Gastrocnemius medialis (tissue), 4 donors: ENCODE measurements at regions not wholly inside any gene's neighbourhood (a gene's known extent, or its start where the extent isn't known, plus 50 kb on each side); places are given as distances from the start of the nearest gene placed in this dataset.

Experiments
- ATAC-seq, 2 donors: fragments of 150-250 bp; one replicate each; pipeline ENCODE4 v1.9.1; 2016
- DNase-seq, 2 donors: peaks; one replicate each; pipeline ENCODE4 v3.0.0-alpha.2; 2019
- H3K27ac ChIP-seq, 4 donors: fragments of 200-600 bp; sonication (generic); 1 replicate in 1 of 4; 2 replicates in 3 of 4; pipeline ENCODE4 v1.5.1; 2016 to 2018; ENCODE audit warnings: mild to moderate bottlenecking in 2 of 4, moderate library complexity in 1 of 4
- H3K27me3 ChIP-seq, 3 donors: fragments of 200-600 bp; sonication (generic) in 2 of 3; 1 replicate in 1 of 3; 2 replicates in 2 of 3; pipeline versions ENCODE4 v1.5.1 to v1.6.0; 2016 to 2019; ENCODE audit warnings: mild to moderate bottlenecking in 1 of 3, moderate library complexity in 1 of 3
- H3K36me3 ChIP-seq, 2 donors: fragments of 200-600 bp; sonication (generic) in 1 of 2; one replicate each; pipeline ENCODE4 v1.5.1; 2017 to 2018
- H3K4me1 ChIP-seq, 2 donors: fragments of 200-600 bp; sonication (generic) in 1 of 2; one replicate each; pipeline ENCODE4 v1.5.1; 2016 to 2017; ENCODE audit warnings: mild to moderate bottlenecking in 2 of 2
- H3K4me3 ChIP-seq, 4 donors: fragments of 200-600 bp; sonication (generic) in 3 of 4; 1 replicate in 1 of 4; 2 replicates in 3 of 4; pipeline ENCODE4 v1.5.1; 2016 to 2019; ENCODE audit warnings: mild to moderate bottlenecking in 2 of 4
- H3K9me3 ChIP-seq, 3 donors: fragments of 200-600 bp; sonication (generic) in 2 of 3; 1 replicate in 1 of 3; 2 replicates in 2 of 3; pipeline ENCODE4 v1.5.1; 2016 to 2019
- POLR2A ChIP-seq, 2 donors: fragments of 450-650 bp; IDR thresholded peaks; one replicate each; pipeline ENCODE4 v1.6.1; 2017; ENCODE audit warnings: antibody characterized with exemption in 2 of 2, mild to moderate bottlenecking in 2 of 2, moderate library complexity in 2 of 2
- in situ Hi-C, 4 donors: fragments of 200-750 bp; cut with MboI; loops; one replicate each; pipeline versions ENCODE4 v1.15.0 to v1.8.0; 2017; ENCODE audit warnings: low sequenced_read_pairs in 4 of 4
- intact Hi-C: fragments of 100-400 bp; cut with DNase I; formaldehyde crosslinking; loops from one replicate; pipeline ENCODE4 v1.15.1; 2023; ENCODE audit warnings: low total_unique reads
- TF ChIP-seq, protein P1 (sequence below), 5 experiments: fragments of 450-650 bp in 3 of 5; fragments of 200-600 bp in 2 of 5; sonication (generic) in 2 of 5; IDR thresholded peaks in 4 of 5; conservative IDR thresholded peaks in 1 of 5; 1 replicate in 4 of 5; 2 replicates in 1 of 5; pipeline ENCODE4 v1.5.1; 2016 to 2019; ENCODE audit warnings: antibody characterized with exemption in 5 of 5, mild to moderate bottlenecking in 3 of 5, moderate library complexity in 3 of 5

DNA sequence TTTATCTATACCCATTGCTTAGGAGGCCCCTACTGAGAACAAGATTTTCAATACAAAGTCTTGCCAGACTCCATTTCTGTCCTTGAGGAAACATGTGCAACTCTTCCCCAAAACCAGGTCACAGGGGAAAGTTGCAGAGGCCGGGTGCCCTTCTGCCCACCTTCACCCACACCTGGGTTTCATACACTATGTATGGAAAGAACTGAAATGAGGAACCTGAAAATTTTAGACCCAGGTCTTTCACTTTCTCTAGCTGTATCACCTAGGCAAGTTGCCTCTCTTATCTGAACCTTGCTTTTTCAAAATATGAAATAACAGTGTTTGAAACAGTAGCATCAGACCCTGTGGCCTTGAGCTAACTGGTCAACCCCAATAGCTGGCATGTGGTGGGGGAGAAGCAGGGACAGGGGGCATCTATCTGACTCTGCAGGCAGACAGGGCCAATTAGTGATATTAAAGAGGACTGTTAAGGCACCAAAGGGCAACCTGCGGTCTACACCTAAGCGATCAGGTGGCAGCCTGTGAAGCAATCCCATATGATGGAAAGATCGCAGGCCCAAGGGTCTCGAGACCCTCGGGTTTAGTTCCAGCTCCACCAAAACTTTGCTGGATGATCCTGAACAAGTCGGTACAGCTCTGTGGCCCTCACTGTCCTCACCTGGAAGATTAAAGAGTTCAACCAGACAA lies 346.5 kb downstream of the BCL11B start:
- ATAC-seq = no peak
- in situ Hi-C loops = no loop called here
- no peak overlapping the region for H3K4me3 ChIP-seq
- H3K9me3 ChIP-seq = no peaks in the 10 kb centered on the region
- intact Hi-C loops = no loop called here
- DNase-seq = no peak
- no peaks in the 10 kb centered on the region for H3K27me3 ChIP-seq
- no peaks in the 10 kb centered on the region for H3K4me1 ChIP-seq
- no peaks in the 10 kb centered on the region for H3K36me3 ChIP-seq
- TF ChIP-seq POLR2A (IDR thresholded peaks at IDR 0.05) = no peak
- TF ChIP-seq, protein P1, sequence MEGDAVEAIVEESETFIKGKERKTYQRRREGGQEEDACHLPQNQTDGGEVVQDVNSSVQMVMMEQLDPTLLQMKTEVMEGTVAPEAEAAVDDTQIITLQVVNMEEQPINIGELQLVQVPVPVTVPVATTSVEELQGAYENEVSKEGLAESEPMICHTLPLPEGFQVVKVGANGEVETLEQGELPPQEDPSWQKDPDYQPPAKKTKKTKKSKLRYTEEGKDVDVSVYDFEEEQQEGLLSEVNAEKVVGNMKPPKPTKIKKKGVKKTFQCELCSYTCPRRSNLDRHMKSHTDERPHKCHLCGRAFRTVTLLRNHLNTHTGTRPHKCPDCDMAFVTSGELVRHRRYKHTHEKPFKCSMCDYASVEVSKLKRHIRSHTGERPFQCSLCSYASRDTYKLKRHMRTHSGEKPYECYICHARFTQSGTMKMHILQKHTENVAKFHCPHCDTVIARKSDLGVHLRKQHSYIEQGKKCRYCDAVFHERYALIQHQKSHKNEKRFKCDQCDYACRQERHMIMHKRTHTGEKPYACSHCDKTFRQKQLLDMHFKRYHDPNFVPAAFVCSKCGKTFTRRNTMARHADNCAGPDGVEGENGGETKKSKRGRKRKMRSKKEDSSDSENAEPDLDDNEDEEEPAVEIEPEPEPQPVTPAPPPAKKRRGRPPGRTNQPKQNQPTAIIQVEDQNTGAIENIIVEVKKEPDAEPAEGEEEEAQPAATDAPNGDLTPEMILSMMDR (IDR thresholded peaks at IDR 0.05 in 4 of 5, conservative IDR thresholded peaks at IDR 0.05 in 1 of 5) = no peak
- H3K27ac ChIP-seq = no peak overlapping the region

DNA sequence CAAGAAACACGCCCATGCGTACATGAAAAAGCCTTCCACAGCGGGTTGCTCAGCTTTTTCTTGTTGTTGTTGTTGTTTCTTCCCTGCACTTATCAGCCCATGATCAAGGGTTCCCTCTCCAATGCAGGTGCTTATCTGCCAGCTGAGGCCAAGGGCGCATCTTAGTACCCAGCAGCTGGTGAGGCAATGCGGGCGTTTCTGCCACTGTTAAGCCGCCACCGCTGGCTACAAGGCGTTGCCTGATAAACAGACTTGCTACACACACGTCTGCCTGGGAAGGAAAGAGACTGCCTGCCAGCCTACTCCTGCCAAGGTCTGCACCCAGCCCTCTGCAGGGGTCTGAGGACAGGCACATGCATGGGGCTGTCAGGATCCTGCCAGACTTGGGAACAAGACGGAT lies 345.9 kb downstream of the BCL11B start:
- in situ Hi-C loops = no loop called here

DNA sequence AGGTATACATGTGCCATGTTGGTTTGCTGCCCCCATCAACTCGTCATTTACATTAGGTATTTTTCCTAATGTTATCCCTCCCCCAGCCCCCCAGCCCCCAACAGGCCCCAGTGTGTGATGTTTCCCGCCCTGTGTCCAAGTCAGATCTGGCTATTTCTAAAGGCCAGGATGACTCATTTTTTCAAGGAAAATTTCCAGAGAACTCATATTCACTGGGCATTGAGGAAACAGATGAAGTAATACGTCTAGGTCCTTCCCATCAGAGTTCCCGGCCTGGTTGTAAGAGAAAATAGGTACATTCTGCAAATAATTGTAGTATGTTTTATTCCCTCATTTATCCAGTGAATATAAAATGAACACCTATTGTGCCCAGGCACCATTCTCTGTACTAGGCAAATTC lies 345.2 kb downstream of the BCL11B start:
- H3K27me3 ChIP-seq = no peaks in the 10 kb centered on the region
- in situ Hi-C loops (no loop called here), intact Hi-C loops (no loop called here)
- no peak for DNase-seq
- H3K4me3 ChIP-seq = no peak overlapping the region
- H3K36me3 ChIP-seq = no peaks in the 10 kb centered on the region
- no peaks in the 10 kb centered on the region for H3K4me1 ChIP-seq
- no peak overlapping the region for H3K27ac ChIP-seq
- ATAC-seq = no peak
- TF ChIP-seq POLR2A (IDR thresholded peaks at IDR 0.05) = no peak
- TF ChIP-seq, protein P1 (IDR thresholded peaks at IDR 0.05 in 4 of 5, conservative IDR thresholded peaks at IDR 0.05 in 1 of 5) = no peak
- no peaks in the 10 kb centered on the region for H3K9me3 ChIP-seq

More for the DNA sequence above, 345.9 kb downstream of the BCL11B start:
- intact Hi-C loops = no loop called here
- Histone ChIP-seq H3K27me3 (no peaks in the 10 kb centered on the region), H3K9me3 (no peaks in the 10 kb centered on the region), H3K36me3 (no peaks in the 10 kb centered on the region), H3K4me3 (no peak overlapping the region), H3K4me1 (no peaks in the 10 kb centered on the region), H3K27ac (no peak overlapping the region)
- no peak for DNase-seq
- TF ChIP-seq, protein P1 (IDR thresholded peaks at IDR 0.05 in 4 of 5, conservative IDR thresholded peaks at IDR 0.05 in 1 of 5) = no peak
- TF ChIP-seq POLR2A (IDR thresholded peaks at IDR 0.05) = no peak
- ATAC-seq = no peak

DNA sequence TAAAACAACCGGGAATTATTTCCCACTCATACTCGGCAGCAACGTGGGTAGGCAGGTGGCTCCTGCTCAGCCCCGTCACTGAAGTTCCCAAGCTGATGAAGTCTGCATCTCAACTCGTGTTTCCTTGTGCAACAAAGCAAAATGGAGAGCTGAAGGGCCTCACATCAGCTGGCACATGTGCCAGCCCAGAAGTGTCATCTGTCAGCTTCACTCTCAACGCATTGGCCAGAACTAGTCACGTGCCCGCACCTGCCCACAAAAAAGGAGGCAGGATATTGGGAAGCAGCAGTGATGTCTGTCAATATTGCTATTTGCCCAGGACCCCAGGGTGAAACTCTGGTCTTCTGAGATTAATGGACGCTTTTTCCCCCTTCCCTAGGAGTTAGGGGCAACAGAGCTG lies 344.0 kb downstream of the BCL11B start:
- H3K27me3 ChIP-seq = no peaks in the 10 kb centered on the region
- H3K36me3 ChIP-seq = no peaks in the 10 kb centered on the region
- DNase-seq (no peak), ATAC-seq (no peak)
- H3K9me3 ChIP-seq = no peaks in the 10 kb centered on the region
- no peaks in the 10 kb centered on the region for H3K4me1 ChIP-seq
- no peak overlapping the region for H3K27ac ChIP-seq
- in situ Hi-C loops = no loop called here
- intact Hi-C loops = no loop called here
- H3K4me3 ChIP-seq = no peak overlapping the region
- TF ChIP-seq POLR2A (IDR thresholded peaks at IDR 0.05) = no peak
- TF ChIP-seq, protein P1 (IDR thresholded peaks at IDR 0.05 in 4 of 5, conservative IDR thresholded peaks at IDR 0.05 in 1 of 5) = no peak

DNA sequence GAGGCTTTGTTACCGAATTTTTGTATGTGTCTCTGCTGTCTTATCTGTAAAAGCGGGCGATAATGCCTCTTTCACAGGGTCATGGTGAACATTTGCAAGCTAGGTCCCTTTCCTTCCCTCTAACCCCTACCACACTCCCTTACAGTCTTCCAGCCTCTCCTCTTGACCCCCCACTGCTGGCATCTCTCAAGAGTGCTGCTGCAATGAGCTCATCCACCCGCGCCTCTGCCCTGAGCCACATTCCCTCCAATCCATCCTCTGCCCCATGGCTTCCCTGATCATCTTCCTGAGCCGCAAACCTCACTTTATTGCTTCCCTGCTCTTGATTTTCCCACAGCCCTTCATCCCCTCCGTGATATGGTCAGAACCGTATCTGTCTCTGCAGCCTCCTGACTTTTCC lies 343.6 kb downstream of the BCL11B start:
- Histone ChIP-seq H3K4me3 (no peak overlapping the region), H3K27me3 (no peaks in the 10 kb centered on the region), H3K9me3 (no peaks in the 10 kb centered on the region), H3K27ac (no peak overlapping the region), H3K36me3 (no peaks in the 10 kb centered on the region), H3K4me1 (no peaks in the 10 kb centered on the region)
- in situ Hi-C loops = no loop called here
- no peak for TF ChIP-seq POLR2A (IDR thresholded peaks at IDR 0.05)
- TF ChIP-seq, protein P1 (IDR thresholded peaks at IDR 0.05 in 4 of 5, conservative IDR thresholded peaks at IDR 0.05 in 1 of 5) = no peak
- DNase-seq (no peak), ATAC-seq (no peak)
- intact Hi-C loops = no loop called here
